ENCODE measurements at regions not wholly inside any gene's neighbourhood (a gene's known extent, or its start where the extent isn't known, plus 50 kb on each side); places are given as distances from the start of the nearest gene placed in this dataset.

GRCh38 chr11:19605520-19606371, 106.9 kb upstream of the NAV2 start:
- TF ChIP-seq EP300 (IDR thresholded peaks at IDR 0.05) (no peak), CTCF (IDR thresholded peaks at IDR 0.05) (peak in 1 of 4 experiments; percentile 6), POLR2A (IDR thresholded peaks at IDR 0.05) (no peak)

All from gastroesophageal sphincter (tissue), 3 donors.